ENCODE measurements at regions not wholly inside any gene's neighbourhood (a gene's known extent, or its start where the extent isn't known, plus 50 kb on each side); places are given as distances from the start of the nearest gene placed in this dataset.

- ChIA-PET POLR2A (no interaction called here), CTCF (no interaction called here)
- H3K4me1 Mint-ChIP-seq: no peaks in the 10 kb centered on the region
- no peak for DNase-seq
- peaks cover 0 to 2% of the 10 kb centered on the region in 2 experiments for H3K27me3 ChIP-seq (replicated peaks in 1 of 2; ENCODE audit: control insufficient read depth in 2 of 2, extremely low read depth in 1 of 2, insufficient read depth in 2 of 2, low read length in 1 of 2)
- H3K4me1 ChIP-seq (ENCODE audit: control insufficient read depth in 1 of 2, extremely low read depth in 1 of 2, insufficient read depth in 2 of 2, low read length in 2 of 2): no peaks in the 10 kb centered on the region
- H3K27ac Mint-ChIP-seq: no peak overlapping the region
- no peaks in the 10 kb centered on the region for H3K36me3 Mint-ChIP-seq
- H3K36me3 ChIP-seq (ENCODE audit: control insufficient read depth in 2 of 2, extremely low read depth in 1 of 2, insufficient read depth in 1 of 2, low read length in 1 of 2): no peaks in the 10 kb centered on the region
- H3K4me3 Mint-ChIP-seq: no peak overlapping the region
- no peaks in the 10 kb centered on the region for H3K9me3 ChIP-seq
- H3K27me3 Mint-ChIP-seq: peaks cover 6 to 7% of the 10 kb centered on the region in 2 donors
- no peak overlapping the region for H3K27ac ChIP-seq (ENCODE audit: low read length)
- H3K9me3 Mint-ChIP-seq: no peaks in the 10 kb centered on the region
- no peak for ATAC-seq (replicated peaks in 1 of 4)
- H3K4me3 ChIP-seq (ENCODE audit: control insufficient read depth in 1 of 2, extremely low read depth in 1 of 2, low read length in 1 of 2): no peak overlapping the region
- WGBS (ENCODE audit: insufficient coverage): 84% methylated on average over 5 of the region's 6 CpGs
Measured at GRCh38 chr11:130775306-130776060, 140.8 kb downstream of the SNX19 start.

- no peaks in the 10 kb centered on the region for H3K9me3 ChIP-seq
- H3K27ac ChIP-seq (ENCODE audit: low read length): no peak overlapping the region
- no peaks in the 10 kb centered on the region for H3K4me1 ChIP-seq (ENCODE audit: control insufficient read depth in 1 of 2, extremely low read depth in 1 of 2, insufficient read depth in 2 of 2, low read length in 2 of 2)
- ChIA-PET POLR2A (no interaction called here), CTCF (no interaction called here)
- H3K27ac Mint-ChIP-seq: no peak overlapping the region
- peaks cover 5 to 6% of the 10 kb centered on the region in 2 donors for H3K27me3 Mint-ChIP-seq
- no peak overlapping the region for H3K4me3 ChIP-seq (ENCODE audit: control insufficient read depth in 1 of 2, extremely low read depth in 1 of 2, low read length in 1 of 2)
- H3K36me3 ChIP-seq (ENCODE audit: control insufficient read depth in 2 of 2, extremely low read depth in 1 of 2, insufficient read depth in 1 of 2, low read length in 1 of 2): no peaks in the 10 kb centered on the region
- no peaks in the 10 kb centered on the region for H3K4me1 Mint-ChIP-seq
- ATAC-seq (replicated peaks in 1 of 4) (no peak), DNase-seq (no peak)
- H3K9me3 Mint-ChIP-seq: no peaks in the 10 kb centered on the region
- no peak overlapping the region for H3K4me3 Mint-ChIP-seq
- peaks cover 0 to 2% of the 10 kb centered on the region in 2 experiments for H3K27me3 ChIP-seq (replicated peaks in 1 of 2; ENCODE audit: control insufficient read depth in 2 of 2, extremely low read depth in 1 of 2, insufficient read depth in 2 of 2, low read length in 1 of 2)
- H3K36me3 Mint-ChIP-seq: no peaks in the 10 kb centered on the region
Measured at GRCh38 chr11:130776061-130776419, 140.2 kb downstream of the SNX19 start.

GRCh38 chr11:130778026-130778425, 138.3 kb downstream of the SNX19 start:
- Mint-ChIP-seq H3K9me3 (no peaks in the 10 kb centered on the region), H3K4me1 (no peaks in the 10 kb centered on the region), H3K36me3 (no peaks in the 10 kb centered on the region), H3K27me3 (peaks cover 5 to 6% of the 10 kb centered on the region in 2 donors), H3K27ac (no peak overlapping the region), H3K4me3 (no peak overlapping the region)
- no peak overlapping the region for H3K4me3 ChIP-seq (ENCODE audit: control insufficient read depth in 1 of 2, extremely low read depth in 1 of 2, low read length in 1 of 2)
- ChIA-PET CTCF (no interaction called here), POLR2A (no interaction called here)
- ATAC-seq (replicated peaks in 1 of 4) (no peak), DNase-seq (no peak)
- 89% methylated on average over 14 of the region's 15 CpGs for WGBS (ENCODE audit: insufficient coverage)
- no peaks in the 10 kb centered on the region for H3K36me3 ChIP-seq (ENCODE audit: control insufficient read depth in 2 of 2, extremely low read depth in 1 of 2, insufficient read depth in 1 of 2, low read length in 1 of 2)
- peaks cover 0 to 2% of the 10 kb centered on the region in 2 experiments for H3K27me3 ChIP-seq (replicated peaks in 1 of 2; ENCODE audit: control insufficient read depth in 2 of 2, extremely low read depth in 1 of 2, insufficient read depth in 2 of 2, low read length in 1 of 2)
- no peaks in the 10 kb centered on the region for H3K4me1 ChIP-seq (ENCODE audit: control insufficient read depth in 1 of 2, extremely low read depth in 1 of 2, insufficient read depth in 2 of 2, low read length in 2 of 2)
- no peaks in the 10 kb centered on the region for H3K9me3 ChIP-seq
- H3K27ac ChIP-seq (ENCODE audit: low read length): no peak overlapping the region

GRCh38 chr11:130778705-130779104, 137.6 kb downstream of the SNX19 start:
- Histone ChIP-seq H3K4me1 (ENCODE audit: control insufficient read depth in 1 of 2, extremely low read depth in 1 of 2, insufficient read depth in 2 of 2, low read length in 2 of 2) (no peaks in the 10 kb centered on the region), H3K27ac (ENCODE audit: low read length) (no peak overlapping the region), H3K27me3 (replicated peaks in 1 of 2; ENCODE audit: control insufficient read depth in 2 of 2, extremely low read depth in 1 of 2, insufficient read depth in 2 of 2, low read length in 1 of 2) (peaks cover 0 to 2% of the 10 kb centered on the region in 2 experiments), H3K4me3 (ENCODE audit: control insufficient read depth in 1 of 2, extremely low read depth in 1 of 2, low read length in 1 of 2) (no peak overlapping the region), H3K9me3 (no peaks in the 10 kb centered on the region), H3K36me3 (ENCODE audit: control insufficient read depth in 2 of 2, extremely low read depth in 1 of 2, insufficient read depth in 1 of 2, low read length in 1 of 2) (no peaks in the 10 kb centered on the region)
- Mint-ChIP-seq H3K27me3 (peaks cover 5 to 6% of the 10 kb centered on the region in 2 donors), H3K4me1 (no peaks in the 10 kb centered on the region), H3K4me3 (no peak overlapping the region), H3K9me3 (no peaks in the 10 kb centered on the region), H3K27ac (no peak overlapping the region), H3K36me3 (no peaks in the 10 kb centered on the region)
- DNase-seq: no peak
- ChIA-PET CTCF (no interaction called here), POLR2A (no interaction called here)
- no peak for ATAC-seq (replicated peaks in 1 of 4)

- no peaks in the 10 kb centered on the region for H3K9me3 Mint-ChIP-seq
- no peak overlapping the region for H3K27ac Mint-ChIP-seq
- no peaks in the 10 kb centered on the region for H3K4me1 ChIP-seq (ENCODE audit: control insufficient read depth in 1 of 2, extremely low read depth in 1 of 2, insufficient read depth in 2 of 2, low read length in 2 of 2)
- no peaks in the 10 kb centered on the region for H3K9me3 ChIP-seq
- H3K27ac ChIP-seq (ENCODE audit: low read length): no peak overlapping the region
- no peaks in the 10 kb centered on the region for H3K36me3 Mint-ChIP-seq
- ChIA-PET CTCF (no interaction called here), POLR2A (no interaction called here)
- no peaks in the 10 kb centered on the region for H3K36me3 ChIP-seq (ENCODE audit: control insufficient read depth in 2 of 2, extremely low read depth in 1 of 2, insufficient read depth in 1 of 2, low read length in 1 of 2)
- DNase-seq (no peak), ATAC-seq (replicated peaks in 1 of 4) (no peak)
- peaks cover 0 to 2% of the 10 kb centered on the region in 2 experiments for H3K27me3 ChIP-seq (replicated peaks in 1 of 2; ENCODE audit: control insufficient read depth in 2 of 2, extremely low read depth in 1 of 2, insufficient read depth in 2 of 2, low read length in 1 of 2)
- no CpG with 5 or more reads among the region's 1 CpG for WGBS (ENCODE audit: insufficient coverage)
- H3K27me3 Mint-ChIP-seq: peaks cover 5 to 6% of the 10 kb centered on the region in 2 donors
- H3K4me3 Mint-ChIP-seq: no peak overlapping the region
- H3K4me1 Mint-ChIP-seq: no peaks in the 10 kb centered on the region
- no peak overlapping the region for H3K4me3 ChIP-seq (ENCODE audit: control insufficient read depth in 1 of 2, extremely low read depth in 1 of 2, low read length in 1 of 2)
Measured at GRCh38 chr11:130779267-130779666, 137.0 kb downstream of the SNX19 start.

GRCh38 chr11:130779943-130780342, 136.3 kb downstream of the SNX19 start:
- no peak overlapping the region for H3K4me3 ChIP-seq (ENCODE audit: control insufficient read depth in 1 of 2, extremely low read depth in 1 of 2, low read length in 1 of 2)
- POLR2A ChIA-PET: no interaction called here
- DNase-seq (no peak), ATAC-seq (replicated peaks in 1 of 4) (no peak)
- no peak overlapping the region for H3K4me3 Mint-ChIP-seq
- H3K27ac ChIP-seq (ENCODE audit: low read length): no peak overlapping the region
- no peaks in the 10 kb centered on the region for H3K9me3 ChIP-seq
- no peaks in the 10 kb centered on the region for H3K36me3 Mint-ChIP-seq
- H3K27me3 Mint-ChIP-seq: peaks cover 5 to 6% of the 10 kb centered on the region in 2 donors
- peaks cover 0 to under 1% (median 0%) of the 10 kb centered on the region in 3 donors for H3K9me3 Mint-ChIP-seq
- H3K4me1 ChIP-seq (ENCODE audit: control insufficient read depth in 1 of 2, extremely low read depth in 1 of 2, insufficient read depth in 2 of 2, low read length in 2 of 2): no peaks in the 10 kb centered on the region
- no peaks in the 10 kb centered on the region for H3K4me1 Mint-ChIP-seq
- H3K36me3 ChIP-seq (ENCODE audit: control insufficient read depth in 2 of 2, extremely low read depth in 1 of 2, insufficient read depth in 1 of 2, low read length in 1 of 2): no peaks in the 10 kb centered on the region
- CTCF ChIA-PET: no interaction called here
- H3K27me3 ChIP-seq (replicated peaks in 1 of 2; ENCODE audit: control insufficient read depth in 2 of 2, extremely low read depth in 1 of 2, insufficient read depth in 2 of 2, low read length in 1 of 2): peaks cover 0 to 2% of the 10 kb centered on the region in 2 experiments
- 74% methylated on average over 4 of the region's 5 CpGs for WGBS (ENCODE audit: insufficient coverage)
- no peak overlapping the region for H3K27ac Mint-ChIP-seq

- Mint-ChIP-seq H3K9me3 (peaks cover 0 to 5% (median 0%) of the 10 kb centered on the region in 3 donors), H3K4me1 (no peaks in the 10 kb centered on the region), H3K27me3 (peaks cover 5 to 6% of the 10 kb centered on the region in 2 donors), H3K36me3 (no peaks in the 10 kb centered on the region), H3K4me3 (no peak overlapping the region), H3K27ac (no peak overlapping the region)
- H3K27ac ChIP-seq (ENCODE audit: low read length): no peak overlapping the region
- H3K4me1 ChIP-seq (ENCODE audit: control insufficient read depth in 1 of 2, extremely low read depth in 1 of 2, insufficient read depth in 2 of 2, low read length in 2 of 2): no peaks in the 10 kb centered on the region
- WGBS (ENCODE audit: insufficient coverage): no CpG with 5 or more reads among the region's 4 CpGs
- ChIA-PET CTCF (no interaction called here), POLR2A (interaction anchor here in 1 of 2 donors (0.6 kb wide), 1 partner anchor 8 kb away, joined by 3 read pairs; no protein-coding TSS in a partner anchor)
- H3K36me3 ChIP-seq (ENCODE audit: control insufficient read depth in 2 of 2, extremely low read depth in 1 of 2, insufficient read depth in 1 of 2, low read length in 1 of 2): no peaks in the 10 kb centered on the region
- H3K4me3 ChIP-seq (ENCODE audit: control insufficient read depth in 1 of 2, extremely low read depth in 1 of 2, low read length in 1 of 2): no peak overlapping the region
- no peak for DNase-seq
- peaks cover 0 to 2% of the 10 kb centered on the region in 2 experiments for H3K27me3 ChIP-seq (replicated peaks in 1 of 2; ENCODE audit: control insufficient read depth in 2 of 2, extremely low read depth in 1 of 2, insufficient read depth in 2 of 2, low read length in 1 of 2)
- no peak for ATAC-seq (replicated peaks in 1 of 4)
- no peaks in the 10 kb centered on the region for H3K9me3 ChIP-seq
Measured at GRCh38 chr11:130780437-130780836, 135.8 kb downstream of the SNX19 start.
